Anterior cingulate cortex (tissue), 58 donors: ENCODE measurements at regions not wholly inside any gene's neighbourhood (a gene's known extent, or its start where the extent isn't known, plus 50 kb on each side); places are given as distances from the start of the nearest gene placed in this dataset.

Source experiments
- DNase-seq, 58 donors: peaks; one replicate each; lab custom pipeline; 2025; lab: John Stamatoyannopoulos, UW

- no peak for DNase-seq
Observed at GRCh38 chr6:100153636-100154275, 159.7 kb upstream of the MCHR2 start.

DNA sequence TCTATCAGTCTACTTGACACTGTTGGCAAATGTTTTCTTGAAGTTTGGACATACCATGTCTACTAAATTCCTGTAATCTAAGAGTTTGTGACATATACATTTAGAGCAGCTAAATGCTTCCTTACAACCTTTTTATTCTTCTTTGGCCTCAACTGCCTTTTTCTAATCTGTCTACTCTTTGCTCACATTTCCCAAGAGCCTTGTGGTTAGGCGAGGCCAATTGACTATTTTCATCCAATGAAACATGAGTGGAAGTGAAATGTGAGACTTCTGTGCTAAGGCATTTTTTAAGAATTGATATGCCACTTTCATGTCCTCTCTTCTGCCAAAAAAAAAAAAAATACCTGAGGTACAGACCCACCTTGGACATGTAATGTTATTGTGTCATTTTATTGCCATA is 158.2 kb upstream of the MCHR2 start:
- no peak for DNase-seq

GRCh38 chr6:100144991-100145390 is 151.0 kb upstream of the MCHR2 start:
- no peak for DNase-seq

DNA sequence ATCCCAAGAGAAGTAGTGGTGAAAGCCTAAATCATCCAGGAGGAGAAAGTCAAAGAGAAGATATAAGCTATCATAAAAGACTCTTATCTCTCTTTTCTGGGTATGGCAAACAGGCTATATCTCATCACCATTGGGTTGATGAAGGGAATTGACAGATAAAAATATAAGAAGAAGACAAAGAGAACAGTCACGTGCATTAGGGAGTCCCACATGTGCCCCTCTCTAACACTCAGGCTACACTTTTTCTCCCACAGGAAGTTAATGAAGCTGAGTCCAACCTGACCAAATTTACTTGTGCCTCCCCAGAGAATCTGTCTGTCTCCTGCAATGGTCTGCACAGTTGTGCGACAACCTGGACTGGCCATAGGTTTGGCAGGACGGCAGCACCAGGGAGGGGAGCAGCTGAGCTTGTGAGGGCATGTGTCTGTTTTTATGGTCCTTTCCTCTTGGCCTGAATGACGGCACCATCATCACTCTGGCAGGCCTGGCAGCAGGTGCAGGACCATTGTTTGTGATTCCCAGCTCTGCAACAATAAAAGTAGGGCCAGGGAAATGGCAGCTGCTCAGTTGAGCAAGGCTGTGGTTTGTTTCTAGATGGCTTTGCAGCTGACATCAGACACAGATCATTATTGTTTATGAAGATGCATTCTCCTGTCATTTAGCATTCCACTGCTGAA is 144.5 kb upstream of the MCHR2 start:
- DNase-seq, result no peak

- DNase-seq, result no peak
Observed at GRCh38 chr6:100137759-100138158, 143.7 kb upstream of the MCHR2 start.

GRCh38 chr6:100136590-100136989 is 142.6 kb upstream of the MCHR2 start:
- DNase-seq, result no peak

DNA sequence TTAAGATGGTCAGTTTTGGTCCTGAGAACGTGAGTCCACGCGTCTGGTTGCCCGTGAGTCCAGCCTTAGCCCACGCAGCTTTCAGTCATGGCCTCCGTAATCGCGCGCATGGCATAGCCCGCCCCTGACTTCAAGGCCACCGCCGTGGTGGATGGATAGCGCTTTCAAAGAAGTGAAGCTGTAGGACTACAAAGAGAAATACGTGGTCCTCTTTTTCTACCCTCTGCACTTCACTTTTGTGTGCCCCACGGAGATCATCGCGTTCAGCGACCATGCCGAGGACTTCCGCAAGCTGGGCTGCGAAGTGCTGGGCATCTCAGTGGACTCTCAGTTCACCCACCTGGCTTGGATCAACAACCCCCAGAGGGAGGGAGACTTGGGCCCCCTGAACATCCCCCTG is 142.0 kb upstream of the MCHR2 start:
- no peak for DNase-seq

DNA sequence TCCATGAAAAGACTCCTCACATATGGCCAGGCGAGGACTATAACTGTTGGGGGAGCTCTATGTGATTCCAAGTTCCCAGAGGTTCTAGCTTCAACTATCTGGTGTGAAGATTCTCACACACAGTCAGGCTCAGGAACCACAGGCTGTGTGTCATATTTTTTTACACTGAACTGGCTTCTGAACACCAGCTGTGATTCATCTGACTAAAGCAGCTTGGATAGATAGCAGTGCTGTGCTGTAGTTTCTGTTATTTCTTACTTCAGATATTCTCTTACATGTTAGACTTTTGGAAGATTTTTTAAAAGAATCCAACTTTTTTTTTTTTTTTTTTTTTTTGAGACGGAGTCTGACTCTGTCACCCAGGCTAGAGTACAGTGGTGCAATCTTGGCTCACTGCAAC is 140.7 kb upstream of the MCHR2 start:
- no peak for DNase-seq

DNA sequence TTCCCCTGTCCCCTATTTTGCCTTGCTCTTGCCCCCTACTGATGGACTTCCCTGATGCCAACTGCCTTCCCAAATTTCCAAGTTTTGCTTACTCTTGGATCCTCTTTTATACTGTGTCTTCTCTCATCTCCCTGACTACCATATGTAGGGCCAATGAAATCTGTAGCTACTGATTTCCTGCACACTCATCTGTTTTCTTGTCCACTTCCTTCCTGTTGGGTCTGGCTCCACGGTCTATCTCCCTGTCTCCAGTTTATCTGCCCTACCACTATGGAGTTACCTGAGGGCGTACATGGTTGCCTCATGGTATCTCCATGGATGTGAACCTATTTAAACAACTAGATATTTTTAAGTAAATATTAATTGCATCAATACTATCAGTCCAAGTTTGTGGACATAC is 140.3 kb upstream of the MCHR2 start:
- no peak for DNase-seq

DNA sequence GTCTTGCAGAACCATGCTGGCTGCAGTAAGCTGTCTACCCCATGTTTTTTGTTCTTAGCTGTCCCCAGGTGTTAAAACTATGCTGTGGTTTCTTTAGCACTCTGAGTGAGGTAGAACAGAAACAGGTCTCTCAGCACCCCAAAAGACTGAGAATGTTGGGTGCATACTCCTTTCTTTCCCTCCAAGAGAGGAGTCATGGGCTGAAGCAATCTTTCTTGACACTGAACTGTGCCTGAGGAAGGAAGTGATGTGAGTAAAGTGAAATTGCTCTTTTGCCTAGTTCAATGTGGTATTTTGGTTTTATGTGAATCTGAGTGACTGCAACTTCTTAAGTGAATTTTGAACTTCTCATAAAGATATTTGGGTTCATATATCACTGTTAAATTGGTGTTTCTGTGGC is 138.0 kb upstream of the MCHR2 start:
- no peak for DNase-seq

DNA sequence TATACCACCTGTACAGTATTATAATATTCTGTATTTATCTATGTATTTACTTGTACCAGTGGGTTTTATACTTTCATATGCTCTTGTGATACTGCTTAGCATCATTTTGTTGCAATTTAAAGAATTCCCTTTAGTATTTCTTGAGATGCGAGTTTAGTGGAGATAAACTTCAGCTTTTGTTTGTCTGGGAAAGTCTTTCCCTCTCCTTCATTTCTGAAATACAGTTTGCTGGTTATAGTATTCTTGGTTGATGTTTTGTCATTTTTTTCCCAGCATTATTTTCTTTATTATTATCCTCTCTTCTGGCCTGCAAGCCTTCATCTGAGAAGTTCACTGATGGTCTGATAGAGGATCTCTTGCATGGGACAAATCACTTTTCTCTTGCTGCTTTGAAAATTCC is 136.6 kb upstream of the MCHR2 start:
- DNase-seq, result no peak

DNA sequence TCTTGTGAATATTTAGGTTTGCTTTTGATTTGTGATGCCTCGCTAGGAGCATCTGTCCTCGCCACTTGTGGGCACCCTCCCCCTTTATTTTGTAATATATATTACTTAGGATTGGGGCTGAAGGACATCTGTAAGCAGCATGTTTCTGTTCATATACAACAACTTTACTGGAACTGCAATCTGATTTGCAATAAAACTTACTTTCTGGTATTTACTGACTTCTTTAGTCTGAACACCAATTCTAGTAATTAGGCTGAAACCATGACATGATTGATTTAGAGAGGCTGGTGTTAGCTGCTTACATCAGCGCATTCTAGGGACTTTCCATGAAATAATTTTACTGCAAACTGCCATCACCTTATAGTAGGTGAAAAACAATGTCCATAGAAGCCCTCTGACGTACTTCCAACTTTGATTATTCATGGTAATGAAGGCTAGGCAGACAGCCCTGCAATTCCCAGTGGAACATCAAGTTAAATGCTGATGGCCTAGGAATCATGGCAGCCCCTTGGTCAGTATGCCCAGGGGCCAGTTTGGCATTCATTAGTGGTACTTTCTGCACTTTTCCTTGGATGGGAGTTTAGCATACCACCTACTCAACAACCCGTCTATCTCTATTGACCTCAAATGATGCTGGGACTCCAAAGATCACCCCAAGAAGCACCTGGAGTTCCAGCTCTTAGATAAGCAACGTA is 132.9 kb upstream of the MCHR2 start:
- DNase-seq, result no peak

DNA sequence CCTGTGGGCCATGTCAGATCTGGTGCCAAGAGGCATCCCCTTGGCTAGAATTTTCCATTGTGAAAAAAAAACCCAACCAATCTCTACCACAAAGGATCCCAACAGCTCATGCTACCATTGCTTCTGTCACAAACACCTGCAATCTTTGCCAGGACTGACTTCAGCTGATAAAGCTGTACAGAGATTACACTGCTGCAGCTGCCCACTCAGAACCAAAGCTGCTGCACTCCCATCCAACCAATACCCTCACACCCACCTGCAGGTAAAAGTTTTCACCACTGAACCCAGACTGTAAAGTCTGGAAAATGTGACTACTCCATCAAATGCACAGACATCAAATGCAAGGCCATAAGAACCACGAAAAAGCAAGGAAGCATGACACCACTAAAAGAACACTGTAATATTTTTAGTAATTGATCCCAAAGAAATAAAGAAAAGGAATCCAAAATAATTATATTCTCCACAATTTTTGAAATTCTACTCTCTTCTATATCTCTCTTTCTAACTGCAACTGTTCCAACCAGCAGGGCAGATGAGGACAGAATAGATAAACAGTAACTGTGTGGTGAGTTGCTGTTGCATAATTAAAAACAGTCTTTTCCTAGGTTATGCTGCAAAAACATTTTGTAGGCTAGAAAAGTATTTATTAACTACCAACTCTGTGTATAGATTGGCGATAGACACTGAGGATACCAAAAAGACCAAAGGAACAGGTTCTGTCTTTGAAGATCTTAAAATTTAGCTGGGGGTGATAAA is 128.0 kb upstream of the MCHR2 start:
- no peak for DNase-seq

- DNase-seq, result no peak
Observed at GRCh38 chr6:100119261-100119660, 125.2 kb upstream of the MCHR2 start.

- DNase-seq, result no peak
Observed at GRCh38 chr6:100118301-100118700, 124.3 kb upstream of the MCHR2 start.

DNA sequence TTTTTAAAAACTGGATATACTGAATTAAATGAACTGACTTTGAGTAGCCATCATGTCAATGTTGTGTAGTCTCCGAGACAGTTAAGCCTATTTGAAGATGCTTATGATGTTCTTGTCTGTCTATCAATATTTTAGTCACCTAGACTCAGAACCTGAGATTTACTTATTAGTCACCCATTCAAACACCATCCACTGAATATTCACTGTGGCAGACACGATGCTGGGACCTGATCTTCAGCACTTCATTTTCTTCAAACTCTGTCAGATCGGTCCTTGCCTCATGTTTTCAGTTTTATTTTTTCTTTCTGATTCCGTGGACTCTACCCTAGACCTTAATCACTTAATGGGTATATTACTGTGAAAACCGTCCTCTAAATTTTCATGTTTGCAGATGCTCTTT is 123.7 kb upstream of the MCHR2 start:
- no peak for DNase-seq

- DNase-seq, result peak in 31 of 58 donors; percentile 1 to 32 (median 11)
Observed at GRCh38 chr6:100116411-100117194, 122.6 kb upstream of the MCHR2 start.

DNA sequence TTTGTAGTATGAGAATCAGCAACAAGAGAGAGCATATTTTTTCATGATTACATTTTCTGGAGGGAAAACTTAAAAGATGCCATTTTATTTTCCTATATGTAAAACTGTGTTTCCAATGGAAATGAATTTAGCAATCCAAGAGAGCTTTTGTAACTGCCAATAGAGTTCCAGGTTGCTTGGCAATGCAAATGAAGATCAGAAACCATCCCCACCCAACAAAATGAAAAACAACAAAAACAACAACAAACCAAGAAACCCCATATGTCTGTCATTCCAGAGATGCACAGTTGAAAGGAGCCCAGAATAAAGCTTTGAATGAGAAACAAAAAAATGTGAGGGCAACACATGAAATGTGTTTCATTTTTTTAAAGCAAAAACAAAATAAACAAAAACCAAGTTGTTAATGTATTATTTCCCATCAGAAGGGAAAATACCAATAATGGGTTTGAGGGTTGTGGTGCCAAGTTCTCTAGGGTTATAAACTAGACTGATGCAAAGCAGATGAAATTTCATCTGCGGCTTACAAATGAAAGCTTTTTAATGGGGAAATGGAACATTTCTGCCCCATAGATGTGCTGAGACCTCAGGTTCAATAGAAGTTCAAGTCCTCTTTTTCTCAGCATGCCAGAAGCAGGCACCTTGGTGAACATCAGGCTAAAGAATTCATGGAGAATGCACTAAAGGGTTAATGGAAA is 121.5 kb upstream of the MCHR2 start:
- DNase-seq, result no peak

GRCh38 chr6:100112855-100113508 is 119.0 kb upstream of the MCHR2 start:
- no peak for DNase-seq
